Left lung (tissue), 4 donors: ENCODE measurements at regions not wholly inside any gene's neighbourhood (a gene's known extent, or its start where the extent isn't known, plus 50 kb on each side); places are given as distances from the start of the nearest gene placed in this dataset.

ENCODE experiments used
- ATAC-seq: fragments of 200-7000 bp; cut with Tn5 transposase; one replicate; pipeline ENCODE4 v1.9.1; 2020; ENCODE audit warnings: moderate library complexity
- DNase-seq, 4 donors: peaks; one replicate each; pipeline ENCODE4 v3.0.0-alpha.2; 2013 to 2020
- H3K27ac ChIP-seq, 2 donors: fragments of 200-600 bp; sonication (generic) in 1 of 2; one replicate each; pipeline versions ENCODE4 v1.5.0 to v1.8.0; 2020 to 2021
- H3K27me3 ChIP-seq, 2 donors: fragments of 200-600 bp; sonication (generic) in 1 of 2; one replicate each; pipeline versions ENCODE4 v1.5.0 to v1.8.0; 2020 to 2021
- H3K36me3 ChIP-seq, 2 donors: fragments of 200-600 bp; sonication (generic) in 1 of 2; one replicate each; pipeline versions ENCODE4 v1.5.0 to v1.8.0; 2020 to 2021
- H3K4me1 ChIP-seq, 2 donors: fragments of 200-600 bp; one replicate each; pipeline ENCODE4 v1.8.0; 2021
- H3K4me3 ChIP-seq, 2 donors: fragments of 200-600 bp; sonication (generic) in 1 of 2; one replicate each; pipeline versions ENCODE4 v1.5.0 to v1.8.0; 2020 to 2021; ENCODE audit warnings: mild to moderate bottlenecking in 1 of 2
- H3K9me3 ChIP-seq, 2 donors: fragments of 200-600 bp; sonication (generic) in 1 of 2; one replicate each; pipeline versions ENCODE4 v1.5.0 to v1.8.0; 2020 to 2021
- CTCF ChIP-seq, 2 donors: fragments of 200-600 bp; sonication (generic) in 1 of 2; IDR thresholded peaks; one replicate each; pipeline versions ENCODE4 v1.5.0 to v1.8.0; 2021; ENCODE audit warnings: antibody characterized with exemption in 2 of 2
- intact Hi-C, 2 donors: fragments of 100-400 bp; cut with DNase I; formaldehyde crosslinking; loops; one replicate each; pipeline versions ENCODE4 v1.11.2 to v1.14.2; 2022
- donor health status: DM: no; HTN: yes; CAD: no.
- donor health status: DM: no; HTN: no; CAD: no.

GRCh38 chr22:40111451-40111850, 66.3 kb upstream of the TNRC6B start:
- no peak for TF ChIP-seq CTCF (IDR thresholded peaks at IDR 0.05)
- Histone ChIP-seq H3K4me3 (no peak overlapping the region), H3K4me1 (peaks cover 0 to 27% of the 10 kb centered on the region in 2 donors), H3K27me3 (no peaks in the 10 kb centered on the region), H3K27ac (no peak overlapping the region), H3K36me3 (no peaks in the 10 kb centered on the region), H3K9me3 (no peaks in the 10 kb centered on the region)
- no peak for ATAC-seq
- no peak for DNase-seq
- intact Hi-C loops = no loop called here

GRCh38 chr22:40112595-40112994, 65.1 kb upstream of the TNRC6B start:
- TF ChIP-seq CTCF (IDR thresholded peaks at IDR 0.05) = no peak
- Histone ChIP-seq H3K4me1 (peaks cover 0 to 15% of the 10 kb centered on the region in 2 donors), H3K4me3 (no peak overlapping the region), H3K36me3 (no peaks in the 10 kb centered on the region), H3K27ac (no peak overlapping the region), H3K9me3 (no peaks in the 10 kb centered on the region), H3K27me3 (no peaks in the 10 kb centered on the region)
- DNase-seq (no peak), ATAC-seq (no peak)
- intact Hi-C loops = no loop called here

GRCh38 chr22:40113696-40114095, 64.0 kb upstream of the TNRC6B start:
- no peak for TF ChIP-seq CTCF (IDR thresholded peaks at IDR 0.05)
- intact Hi-C loops = no loop called here
- no peaks in the 10 kb centered on the region for H3K36me3 ChIP-seq
- DNase-seq (no peak), ATAC-seq (no peak)
- H3K4me3 ChIP-seq = no peak overlapping the region
- peaks cover 0 to 7% of the 10 kb centered on the region in 2 donors for H3K4me1 ChIP-seq
- no peaks in the 10 kb centered on the region for H3K27me3 ChIP-seq
- no peaks in the 10 kb centered on the region for H3K9me3 ChIP-seq
- no peak overlapping the region for H3K27ac ChIP-seq

- intact Hi-C loops = no loop called here
Observed at GRCh38 chr22:40114411-40114810, 63.3 kb upstream of the TNRC6B start.

GRCh38 chr22:40116496-40117200, 61.1 kb upstream of the TNRC6B start:
- DNase-seq = no peak
- Histone ChIP-seq H3K27ac (no peak overlapping the region), H3K4me3 (no peak overlapping the region), H3K9me3 (no peaks in the 10 kb centered on the region), H3K27me3 (no peaks in the 10 kb centered on the region), H3K36me3 (no peaks in the 10 kb centered on the region), H3K4me1 (peaks cover 0 to 6% of the 10 kb centered on the region in 2 donors)
- no peak for TF ChIP-seq CTCF (IDR thresholded peaks at IDR 0.05)
- intact Hi-C loops = no loop called here
- ATAC-seq = no peak

More at GRCh38 chr22:40114411-40114810, 63.3 kb upstream of the TNRC6B start:
- DNase-seq = no peak
- Histone ChIP-seq H3K27me3 (no peaks in the 10 kb centered on the region), H3K4me1 (peaks cover 0 to 7% of the 10 kb centered on the region in 2 donors), H3K9me3 (no peaks in the 10 kb centered on the region), H3K27ac (no peak overlapping the region), H3K36me3 (no peaks in the 10 kb centered on the region), H3K4me3 (no peak overlapping the region)
- no peak for TF ChIP-seq CTCF (IDR thresholded peaks at IDR 0.05)
- ATAC-seq = no peak
